ENCODE measurements at regions not wholly inside any gene's neighbourhood (a gene's known extent, or its start where the extent isn't known, plus 50 kb on each side); places are given as distances from the start of the nearest gene placed in this dataset.

- TF ChIP-seq FOXM1 (IDR thresholded peaks at IDR 0.05; ENCODE audit: borderline replicate concordance) (no peak), NFRKB (IDR thresholded peaks at IDR 0.05) (no peak), L3MBTL2 (conservative IDR thresholded peaks at IDR 0.05) (no peak), HDGF (IDR thresholded peaks at IDR 0.05; ENCODE audit: borderline replicate concordance) (no peak), FOXK2 (IDR thresholded peaks at IDR 0.05) (no peak), SUZ12 (IDR thresholded peaks at IDR 0.05) (no peak), PKNOX1 (IDR thresholded peaks at IDR 0.05) (no peak), ZNF384 (IDR thresholded peaks at IDR 0.05) (no peak), TARDBP (IDR thresholded peaks at IDR 0.05) (no peak), ELF4 (IDR thresholded peaks at IDR 0.05) (no peak), FOXA1 (IDR thresholded peaks at IDR 0.05) (no peak), SP1 (IDR thresholded peaks at IDR 0.05) (no peak), ARNT (IDR thresholded peaks at IDR 0.05) (no peak), BHLHE40 (IDR thresholded peaks at IDR 0.05; ENCODE audit: borderline replicate concordance) (no peak), LEF1 (IDR thresholded peaks at IDR 0.05; ENCODE audit: borderline replicate concordance) (no peak)
- ChIA-PET CTCF (no interaction called here), POLR2A (no interaction called here)
- no peak for DNase-seq (ENCODE audit: extremely low spot score)
Measured at GRCh38 chr6:169026175-169026574, 227.5 kb downstream of the THBS2 start.

- POLR2A ChIA-PET = no interaction called here
- CTCF ChIA-PET = no interaction called here
Measured at GRCh38 chr6:169024047-169024660, 229.5 kb downstream of the THBS2 start.

GRCh38 chr6:169023161-169023874, 230.3 kb downstream of the THBS2 start:
- POLR2A ChIA-PET = no interaction called here

More at GRCh38 chr6:169024047-169024660, 229.5 kb downstream of the THBS2 start:
- no peak for DNase-seq (ENCODE audit: extremely low spot score)
- no peak for TF ChIP-seq FOXM1 (IDR thresholded peaks at IDR 0.05; ENCODE audit: borderline replicate concordance)
- TF ChIP-seq SP1 (IDR thresholded peaks at IDR 0.05) = no peak
- no peak for TF ChIP-seq HDGF (IDR thresholded peaks at IDR 0.05; ENCODE audit: borderline replicate concordance)
- no peak for TF ChIP-seq ARNT (IDR thresholded peaks at IDR 0.05)
- no peak for TF ChIP-seq FOXA1 (IDR thresholded peaks at IDR 0.05)
- TF ChIP-seq FOXK2 (IDR thresholded peaks at IDR 0.05) = no peak
- no peak for TF ChIP-seq SUZ12 (IDR thresholded peaks at IDR 0.05)
- TF ChIP-seq NFRKB (IDR thresholded peaks at IDR 0.05) = no peak
- TF ChIP-seq ZNF384 (IDR thresholded peaks at IDR 0.05) = no peak
- TF ChIP-seq L3MBTL2 (conservative IDR thresholded peaks at IDR 0.05) = no peak
- TF ChIP-seq ELF4 (IDR thresholded peaks at IDR 0.05) = no peak
- TF ChIP-seq BHLHE40 (IDR thresholded peaks at IDR 0.05; ENCODE audit: borderline replicate concordance) = no peak
- no peak for TF ChIP-seq CTBP1 (IDR thresholded peaks at IDR 0.05; ENCODE audit: borderline replicate concordance)
- no peak for TF ChIP-seq TARDBP (IDR thresholded peaks at IDR 0.05)
- no peak for TF ChIP-seq PKNOX1 (IDR thresholded peaks at IDR 0.05)
- TF ChIP-seq LEF1 (IDR thresholded peaks at IDR 0.05; ENCODE audit: borderline replicate concordance) = no peak

GRCh38 chr6:169022079-169022478, 231.6 kb downstream of the THBS2 start:
- TF ChIP-seq LEF1 (IDR thresholded peaks at IDR 0.05; ENCODE audit: borderline replicate concordance) = no peak
- no peak for TF ChIP-seq ELF4 (IDR thresholded peaks at IDR 0.05)
- no peak for TF ChIP-seq CTBP1 (IDR thresholded peaks at IDR 0.05; ENCODE audit: borderline replicate concordance)
- TF ChIP-seq PKNOX1 (IDR thresholded peaks at IDR 0.05) = no peak
- no peak for TF ChIP-seq FOXK2 (IDR thresholded peaks at IDR 0.05)
- no peak for TF ChIP-seq SP1 (IDR thresholded peaks at IDR 0.05)
- no peak for TF ChIP-seq FOXM1 (IDR thresholded peaks at IDR 0.05; ENCODE audit: borderline replicate concordance)
- TF ChIP-seq BHLHE40 (IDR thresholded peaks at IDR 0.05; ENCODE audit: borderline replicate concordance) = no peak
- no peak for TF ChIP-seq NFRKB (IDR thresholded peaks at IDR 0.05)
- TF ChIP-seq SUZ12 (IDR thresholded peaks at IDR 0.05) = no peak
- TF ChIP-seq FOXA1 (IDR thresholded peaks at IDR 0.05) = no peak
- no peak for TF ChIP-seq ZNF384 (IDR thresholded peaks at IDR 0.05)
- no peak for TF ChIP-seq ARNT (IDR thresholded peaks at IDR 0.05)
- DNase-seq (ENCODE audit: extremely low spot score) = no peak
- ChIA-PET CTCF (no interaction called here), POLR2A (no interaction called here)

More at GRCh38 chr6:169023161-169023874, 230.3 kb downstream of the THBS2 start:
- TF ChIP-seq ZNF384 (IDR thresholded peaks at IDR 0.05) = no peak
- TF ChIP-seq FOXA1 (IDR thresholded peaks at IDR 0.05) = no peak
- TF ChIP-seq LEF1 (IDR thresholded peaks at IDR 0.05; ENCODE audit: borderline replicate concordance) = no peak
- TF ChIP-seq L3MBTL2 (conservative IDR thresholded peaks at IDR 0.05) = no peak
- TF ChIP-seq CTBP1 (IDR thresholded peaks at IDR 0.05; ENCODE audit: borderline replicate concordance) = no peak
- TF ChIP-seq PKNOX1 (IDR thresholded peaks at IDR 0.05) = no peak
- no peak for TF ChIP-seq FOXM1 (IDR thresholded peaks at IDR 0.05; ENCODE audit: borderline replicate concordance)
- no peak for TF ChIP-seq TARDBP (IDR thresholded peaks at IDR 0.05)
- no peak for TF ChIP-seq ELF4 (IDR thresholded peaks at IDR 0.05)
- no peak for TF ChIP-seq SP1 (IDR thresholded peaks at IDR 0.05)
- CTCF ChIA-PET = no interaction called here
- no peak for DNase-seq (ENCODE audit: extremely low spot score)

GRCh38 chr6:169020821-169021220, 232.8 kb downstream of the THBS2 start:
- no peak for DNase-seq (ENCODE audit: extremely low spot score)
- TF ChIP-seq PKNOX1 (IDR thresholded peaks at IDR 0.05) (no peak), ARNT (IDR thresholded peaks at IDR 0.05) (no peak), L3MBTL2 (conservative IDR thresholded peaks at IDR 0.05) (no peak), BHLHE40 (IDR thresholded peaks at IDR 0.05; ENCODE audit: borderline replicate concordance) (no peak), HDGF (IDR thresholded peaks at IDR 0.05; ENCODE audit: borderline replicate concordance) (no peak), ELF4 (IDR thresholded peaks at IDR 0.05) (no peak), FOXA1 (IDR thresholded peaks at IDR 0.05) (no peak), NFRKB (IDR thresholded peaks at IDR 0.05) (no peak), FOXK2 (IDR thresholded peaks at IDR 0.05) (no peak), SUZ12 (IDR thresholded peaks at IDR 0.05) (no peak), SP1 (IDR thresholded peaks at IDR 0.05) (no peak), TARDBP (IDR thresholded peaks at IDR 0.05) (no peak), LEF1 (IDR thresholded peaks at IDR 0.05; ENCODE audit: borderline replicate concordance) (no peak), FOXM1 (IDR thresholded peaks at IDR 0.05; ENCODE audit: borderline replicate concordance) (no peak), ZNF384 (IDR thresholded peaks at IDR 0.05) (no peak), CTBP1 (IDR thresholded peaks at IDR 0.05; ENCODE audit: borderline replicate concordance) (no peak)
- ChIA-PET CTCF (no interaction called here), POLR2A (no interaction called here)
